ENCODE measurements at regions not wholly inside any gene's neighbourhood (a gene's known extent, or its start where the extent isn't known, plus 50 kb on each side); places are given as distances from the start of the nearest gene placed in this dataset.

- H4K91ac ChIP-seq (ENCODE audit: insufficient read length, low read depth, low read length), result no peak overlapping the region
- TF ChIP-seq CTCF (conservative IDR thresholded peaks at IDR 0.05), result no peak
- H3K4ac ChIP-seq (ENCODE audit: low read depth, low read length), result no peak overlapping the region
- H3K23me2 ChIP-seq (ENCODE audit: insufficient read length, low read depth, low read length, poor library complexity, severe bottlenecking), result no peaks in the 10 kb centered on the region
- no peak overlapping the region for H3K18ac ChIP-seq (ENCODE audit: insufficient read length, low read depth, low read length)
- peaks cover 2 to 3% of the 10 kb centered on the region in 2 experiments; a peak in 2 of 4 replicates for H3K4me1 Mint-ChIP-seq
- H3K9me3 ChIP-seq (ENCODE audit: control insufficient read depth, low read depth, low read length), result no peaks in the 10 kb centered on the region
- no peak overlapping the region for H3K4me2 ChIP-seq (ENCODE audit: insufficient read depth, insufficient read length, low read length)
- no peaks in the 10 kb centered on the region for H3K27me3 ChIP-seq (ENCODE audit: insufficient read depth, low read length)
- H3K79me2 ChIP-seq (ENCODE audit: insufficient read depth, low read length), result no peaks in the 10 kb centered on the region
- H2BK20ac ChIP-seq (ENCODE audit: low read depth, low read length, poor library complexity, severe bottlenecking), result no peak overlapping the region
- peaks cover 0 to 4% (median 2%) of the 10 kb centered on the region in 3 experiments; a peak in 2 of 7 replicates for H3K36me3 Mint-ChIP-seq (ENCODE audit: insufficient read depth in 1 of 3, low read depth in 3 of 3)
- no peak overlapping the region for H3K27ac Mint-ChIP-seq
- H3K4me3 Mint-ChIP-seq, result no peak overlapping the region
- DNase-seq, result no peak
- no peaks in the 10 kb centered on the region for H3K4me1 ChIP-seq (ENCODE audit: insufficient read depth, low read length)
- no peak overlapping the region for H2BK12ac ChIP-seq (ENCODE audit: insufficient read length, low read depth, low read length)
- H2AK5ac ChIP-seq (ENCODE audit: insufficient read length, low read length), result no peak overlapping the region
- no peak overlapping the region for H2BK15ac ChIP-seq (ENCODE audit: low read depth, low read length)
- H3K14ac ChIP-seq (ENCODE audit: insufficient read depth, low read length), result no peak overlapping the region
- no peak overlapping the region for H2BK120ac ChIP-seq (ENCODE audit: low read depth, low read length, poor library complexity, severe bottlenecking)
- no peak overlapping the region for H3K56ac ChIP-seq (ENCODE audit: insufficient read length, low read depth, low read length)
- H3K27me3 Mint-ChIP-seq (ENCODE audit: low read depth), result no peaks in the 10 kb centered on the region
- no peaks in the 10 kb centered on the region for H4K20me1 ChIP-seq (ENCODE audit: control insufficient read depth, insufficient read depth, insufficient read length)
- H3K9ac ChIP-seq (ENCODE audit: extremely low read depth, insufficient read length, low read length), result no peak overlapping the region
- no peak overlapping the region for H3T11ph ChIP-seq (ENCODE audit: low read length)
- no peaks in the 10 kb centered on the region for H3K79me1 ChIP-seq (ENCODE audit: insufficient read depth, low read depth, low read length, poor library complexity, severe bottlenecking)
- WGBS (ENCODE audit: extremely low coverage, insufficient read length, low lambda C conversion rate), result no CpG with 5 or more reads among the region's 3 CpGs
- H3K9me3 Mint-ChIP-seq, result peaks cover 0 to 5% of the 10 kb centered on the region in 2 experiments; a peak in 3 of 5 replicates
- H4K5ac ChIP-seq (ENCODE audit: insufficient read length, low read depth, low read length), result no peak overlapping the region
- H3K23ac ChIP-seq (ENCODE audit: insufficient read length, low read depth, low read length), result no peak overlapping the region
- H2BK5ac ChIP-seq (ENCODE audit: insufficient read length, low read length), result no peak overlapping the region
- no peak overlapping the region for H4K8ac ChIP-seq (replicated peaks; ENCODE audit: insufficient read length, low read depth, low read length)
- no peak overlapping the region for H2AFZ ChIP-seq (ENCODE audit: low read length)
- H3K27ac ChIP-seq (ENCODE audit: insufficient read length, low read depth, low read length), result no peak overlapping the region
These were observed 150.4 kb downstream of the PTH2R start for GRCh38 chr2:208556983-208557484.

All from H9 (cell line).